ENCODE measurements at regions not wholly inside any gene's neighbourhood (a gene's known extent, or its start where the extent isn't known, plus 50 kb on each side); places are given as distances from the start of the nearest gene placed in this dataset.

- H3K4me1 Mint-ChIP-seq: no peaks in the 10 kb centered on the region
- TF ChIP-seq, protein P1, sequence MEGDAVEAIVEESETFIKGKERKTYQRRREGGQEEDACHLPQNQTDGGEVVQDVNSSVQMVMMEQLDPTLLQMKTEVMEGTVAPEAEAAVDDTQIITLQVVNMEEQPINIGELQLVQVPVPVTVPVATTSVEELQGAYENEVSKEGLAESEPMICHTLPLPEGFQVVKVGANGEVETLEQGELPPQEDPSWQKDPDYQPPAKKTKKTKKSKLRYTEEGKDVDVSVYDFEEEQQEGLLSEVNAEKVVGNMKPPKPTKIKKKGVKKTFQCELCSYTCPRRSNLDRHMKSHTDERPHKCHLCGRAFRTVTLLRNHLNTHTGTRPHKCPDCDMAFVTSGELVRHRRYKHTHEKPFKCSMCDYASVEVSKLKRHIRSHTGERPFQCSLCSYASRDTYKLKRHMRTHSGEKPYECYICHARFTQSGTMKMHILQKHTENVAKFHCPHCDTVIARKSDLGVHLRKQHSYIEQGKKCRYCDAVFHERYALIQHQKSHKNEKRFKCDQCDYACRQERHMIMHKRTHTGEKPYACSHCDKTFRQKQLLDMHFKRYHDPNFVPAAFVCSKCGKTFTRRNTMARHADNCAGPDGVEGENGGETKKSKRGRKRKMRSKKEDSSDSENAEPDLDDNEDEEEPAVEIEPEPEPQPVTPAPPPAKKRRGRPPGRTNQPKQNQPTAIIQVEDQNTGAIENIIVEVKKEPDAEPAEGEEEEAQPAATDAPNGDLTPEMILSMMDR (IDR thresholded peaks at IDR 0.05): no peak
- peaks cover 82% of the 10 kb centered on the region for H3K9me3 Mint-ChIP-seq
- no peak overlapping the region for H3K27ac Mint-ChIP-seq
- no peak for DNase-seq
- H3K36me3 Mint-ChIP-seq (ENCODE audit: low read depth): no peaks in the 10 kb centered on the region
- no peaks in the 10 kb centered on the region for H3K27me3 Mint-ChIP-seq (ENCODE audit: low read depth, poor library complexity)
- H3K4me3 Mint-ChIP-seq: no peak overlapping the region
Observed at GRCh38 chrX:76657499-76657898, 230.0 kb downstream of the MAGEE1 start.

All from nephron progenitor cell (in vitro differentiated cells).